IPS DF 4.7 (cell line): ENCODE measurements at regions not wholly inside any gene's neighbourhood (a gene's known extent, or its start where the extent isn't known, plus 50 kb on each side); places are given as distances from the start of the nearest gene placed in this dataset.
"Not testable (repeated sequence)": the region's sequence is repeated elsewhere in the genome, so short reads cannot be mapped to it uniquely, and the experiment has no call there.

Experiments
- DNase-seq: peaks from one replicate; pipeline ENCODE4 v3.0.0-alpha.2; 2013; ENCODE audit warnings: low spot score; ENCODE audit errors: extremely low read depth

GRCh38 chr7:25444991-25445390 is 216.7 kb upstream of the NPVF start:
- DNase-seq, result no peak

GRCh38 chr7:25448301-25448700 is 220.0 kb upstream of the NPVF start:
- DNase-seq, result no peak

GRCh38 chr7:25454020-25454419 is 225.7 kb upstream of the NPVF start:
- no peak for DNase-seq

- DNase-seq, result no peak
Measured at GRCh38 chr7:25454562-25455041, 226.3 kb upstream of the NPVF start.

- no peak for DNase-seq
Measured at GRCh38 chr7:25455683-25456251, 227.5 kb upstream of the NPVF start.

- DNase-seq, result no peak
Measured at GRCh38 chr7:25456467-25457171, 228.3 kb upstream of the NPVF start.

- DNase-seq, result no peak
Measured at GRCh38 chr7:25459057-25459456, 230.8 kb upstream of the NPVF start.

- DNase-seq, result no peak
Measured at GRCh38 chr7:25460433-25460832, 232.1 kb upstream of the NPVF start.

- no peak for DNase-seq
Measured at GRCh38 chr7:25469669-25470068, 241.4 kb upstream of the NPVF start.

GRCh38 chr7:25476863-25477499 is 248.7 kb upstream of the NPVF start:
- no peak for DNase-seq

- not testable (repeated sequence) for DNase-seq
Measured at GRCh38 chr7:25478221-25478620, 249.9 kb upstream of the NPVF start.

- no peak for DNase-seq
Measured at GRCh38 chr7:25478925-25479324, 250.6 kb upstream of the NPVF start.

GRCh38 chr7:25481891-25482290 is 253.6 kb upstream of the NPVF start:
- DNase-seq, result no peak

- DNase-seq, result no peak
Measured at GRCh38 chr7:25482631-25483030, 254.3 kb upstream of the NPVF start.

- DNase-seq, result no peak
Measured at GRCh38 chr7:25485026-25485425, 256.7 kb upstream of the NPVF start.

GRCh38 chr7:25486656-25487055 is 258.4 kb upstream of the NPVF start:
- DNase-seq, result no peak

- no peak for DNase-seq
Measured at GRCh38 chr7:25493805-25494366, 265.6 kb upstream of the NPVF start.

- DNase-seq, result no peak
Measured at GRCh38 chr7:25494896-25495295, 266.6 kb upstream of the NPVF start.

GRCh38 chr7:25495342-25496250 is 267.3 kb upstream of the NPVF start:
- no peak for DNase-seq

- DNase-seq, result no peak
Measured at GRCh38 chr7:25496476-25497368, 268.4 kb upstream of the NPVF start.
